GM12878 (cell line): ENCODE measurements at regions not wholly inside any gene's neighbourhood (a gene's known extent, or its start where the extent isn't known, plus 50 kb on each side); places are given as distances from the start of the nearest gene placed in this dataset.

Source experiments
- ATAC-seq: fragments of 200-7000 bp; cut with Tn5 transposase; 3 replicates; pipeline ENCODE4 v1.9.1; 2020; ENCODE audit warnings: mild to moderate bottlenecking, moderate library complexity
- BruUV-seq: library from RNA; stranded (reverse); fragments of 400-500 nt; replicated peaks from 2 replicates; lab custom pipeline; 2021; lab: Mats Ljungman, UMichigan
- CTCF ChIA-PET: fragments of 300-600 bp; sonication (Branson Sonifier 250); formaldehyde crosslinking; extraction: SDS; loops from one replicate; lab custom pipeline; 2021; ENCODE audit warnings: inconsistent platforms; lab: Yijun Ruan, JAX
- POLR2A ChIA-PET: fragments of 350-600 bp; formaldehyde crosslinking; extraction: SDS; loops from one replicate; lab custom pipeline; 2021; ENCODE audit warnings: inconsistent platforms; lab: Charles Lee
- RAD21 ChIA-PET: fragments of 300-600 bp; sonication (Branson Sonifier 250); formaldehyde crosslinking; loops from one replicate; lab custom pipeline; 2023; ENCODE audit warnings: antibody characterized with exemption; ENCODE audit not compliant: unreplicated experiment; lab: Charles Lee
- SMC1A ChIA-PET: fragments of 300-600 bp; sonication (Branson Sonifier 250); formaldehyde crosslinking; loops from one replicate; lab custom pipeline; 2023; ENCODE audit not compliant: unreplicated experiment, uncharacterized antibody; lab: Charles Lee
- DNase-seq: peaks from one replicate; pipeline ENCODE4 v3.0.0-alpha.2; 2011; ENCODE audit warnings: low read depth, low spot score
- FAIRE-seq: peaks from 3 replicates; lab custom pipeline; 2011; peaks lifted over from hg19 to GRCh38; lab: Jason Lieb, UNC
- H2AFZ ChIP-seq: 2 replicates; pipeline ENCODE4 v1.6.0; 2011; ENCODE audit warnings: low read depth, low read length, control low read depth; ENCODE audit not compliant: control insufficient read depth
- H3K27ac ChIP-seq: 2 replicates; pipeline ENCODE4 v1.5.1; 2011; ENCODE audit warnings: control low read depth; ENCODE audit not compliant: control insufficient read depth, insufficient read depth
- H3K27me3 ChIP-seq, 2 experiments: replicated peaks in 1 of 2; 2 replicates each; pipeline versions ENCODE4 v1.6.0 to v1.6.1; 2011; ENCODE audit warnings: low read length in 1 of 2; ENCODE audit not compliant: control insufficient read depth in 2 of 2, insufficient read depth in 2 of 2
- H3K36me3 ChIP-seq, 2 experiments: 2 replicates each; pipeline ENCODE4 v1.5.1; 2011; ENCODE audit warnings: low read length in 1 of 2; ENCODE audit not compliant: control insufficient read depth in 2 of 2, insufficient read depth in 2 of 2
- H3K4me1 ChIP-seq: 2 replicates; pipeline ENCODE4 v1.6.1; 2011; ENCODE audit warnings: mild to moderate bottlenecking, low read length, moderate library complexity, mixed read lengths; ENCODE audit not compliant: control insufficient read depth, insufficient read depth
- H3K4me2 ChIP-seq: 2 replicates; pipeline ENCODE4 v1.6.0; 2011; ENCODE audit warnings: control low read depth; ENCODE audit not compliant: control insufficient read depth, insufficient read depth
- H3K4me3 ChIP-seq: fragments of 200-600 bp; sonication (generic); 2 replicates; pipeline ENCODE4 v1.5.1; 2016
- H3K79me2 ChIP-seq: 2 replicates; pipeline ENCODE4 v1.6.0; 2011; ENCODE audit warnings: low read length; ENCODE audit not compliant: control insufficient read depth, insufficient read depth
- H3K9ac ChIP-seq: 2 replicates; pipeline ENCODE4 v1.8.0; 2011; ENCODE audit warnings: low read length, control low read depth, mixed read lengths; ENCODE audit not compliant: control insufficient read depth, insufficient read depth
- H3K9me3 ChIP-seq: replicated peaks from 3 replicates; pipeline ENCODE4 v1.5.1; 2011; ENCODE audit warnings: mild to moderate bottlenecking, low read length; ENCODE audit not compliant: control insufficient read depth, insufficient read depth
- H4K20me1 ChIP-seq: 2 replicates; pipeline ENCODE4 v1.6.0; 2011; ENCODE audit not compliant: control insufficient read depth, insufficient read depth
- BMI1 ChIP-seq: fragments of 450-650 bp; IDR thresholded peaks from 2 replicates; pipeline ENCODE4 v1.6.1; 2016; ENCODE audit warnings: mild to moderate bottlenecking, moderate library complexity, borderline replicate concordance
- E2F8 ChIP-seq: fragments of 450-650 bp; IDR thresholded peaks from 2 replicates; pipeline ENCODE4 v1.6.1; 2018; ENCODE audit warnings: mild to moderate bottlenecking, low read depth, moderate library complexity; ENCODE audit not compliant: partially characterized antibody
- MTA2 ChIP-seq: fragments of 450-650 bp; IDR thresholded peaks from 2 replicates; pipeline ENCODE4 v1.6.1; 2016; ENCODE audit warnings: low read depth, mild to moderate bottlenecking, moderate library complexity
- MYC ChIP-seq: IDR thresholded peaks from 2 replicates; pipeline ENCODE4 v1.6.1; 2011; ENCODE audit warnings: mild to moderate bottlenecking, low read length, moderate library complexity, inconsistent platforms; ENCODE audit not compliant: insufficient read depth, insufficient replicate concordance, insufficient read length, severe bottlenecking
- NRF1 ChIP-seq: conservative IDR thresholded peaks from 2 replicates; pipeline ENCODE4 v1.6.1; 2011; ENCODE audit warnings: mild to moderate bottlenecking, low read depth, low read length, improper control_type of control experiment
- SKIL ChIP-seq: fragments of 450-650 bp; IDR thresholded peaks from 2 replicates; pipeline ENCODE4 v1.6.1; 2017; ENCODE audit warnings: mild to moderate bottlenecking, low read depth, inconsistent platforms; ENCODE audit not compliant: poor library complexity, severe bottlenecking
- ZNF207 ChIP-seq: fragments of 450-650 bp; IDR thresholded peaks from 2 replicates; pipeline ENCODE4 v1.6.1; 2014; ENCODE audit warnings: antibody characterized with exemption, mild to moderate bottlenecking, borderline replicate concordance
- ZNF687 ChIP-seq: fragments of 450-650 bp; IDR thresholded peaks from 2 replicates; pipeline ENCODE4 v1.6.1; 2017; ENCODE audit warnings: mild to moderate bottlenecking, moderate library complexity
- WGBS: methylation state at CpG from one replicate; pipeline ENCODE4 v1.1.6; 2016; ENCODE audit warnings: low lambda C conversion rate; ENCODE audit not compliant: insufficient replicate concordance, insufficient coverage; ENCODE audit errors: missing lambda C conversion rate; 5-methylcytosine and 5-hydroxymethylcytosine counted together
- in situ Hi-C: fragments of 300-500 bp; cut with MboI; formaldehyde crosslinking; loops from 9 replicates; pipeline ENCODE4 v1.14.3; 2018; ENCODE audit warnings: mixed read lengths
- intact Hi-C: fragments of 100-400 bp; cut with micrococcal nuclease; formaldehyde crosslinking; loops from one replicate; pipeline ENCODE4 v1.14.2; 2022; ENCODE audit not compliant: unreplicated experiment

GRCh38 chr16:5450409-5451104, 353.0 kb upstream of the EEF2KMT start:
- CTCF ChIA-PET: interaction anchor here (0.7 kb wide), 1 partner anchor 27 kb away, joined by 3 read pairs; no protein-coding TSS in a partner anchor
- SMC1A ChIA-PET: no interaction called here
- DNase-seq (no peak), FAIRE-seq (no peak), ATAC-seq (no peak)
- intact Hi-C loops: no loop called here
- Histone ChIP-seq H3K27me3 (no peaks in the 10 kb centered on the region), H3K4me1 (no peaks in the 10 kb centered on the region), H3K79me2 (no peaks in the 10 kb centered on the region), H3K9me3 (no peaks in the 10 kb centered on the region; the same call in 2 of the 3 replicates), H3K27ac (no peak overlapping the region), H2AFZ (no peak overlapping the region), H4K20me1 (no peaks in the 10 kb centered on the region), H3K4me3 (no peak overlapping the region), H3K4me2 (no peak overlapping the region), H3K9ac (no peak overlapping the region), H3K36me3 (no peaks in the 10 kb centered on the region)
- WGBS: 12% methylated on average over 15 of the region's 15 CpGs
- in situ Hi-C loops: no loop called here
- RAD21 ChIA-PET: no interaction called here
- POLR2A ChIA-PET: no interaction called here
- TF ChIP-seq NRF1 (no peak), ZNF207 (no peak), SKIL (no peak), E2F8 (no peak), MYC (no peak), ZNF687 (no peak), BMI1 (no peak), MTA2 (no peak)
- no TSS peak for BruUV-seq
